NB4 (cell line): ENCODE measurements at regions not wholly inside any gene's neighbourhood (a gene's known extent, or its start where the extent isn't known, plus 50 kb on each side); places are given as distances from the start of the nearest gene placed in this dataset.

Experiments
- CTCF ChIP-seq: IDR thresholded peaks from one replicate; pipeline ENCODE4 v1.5.1; 2012; ENCODE audit warnings: low read depth, low read length
- MAX ChIP-seq: IDR thresholded peaks from 2 replicates; pipeline ENCODE4 v1.6.1; 2011; ENCODE audit warnings: low read depth, low read length
- POLR2A ChIP-seq: IDR thresholded peaks from 2 replicates; pipeline ENCODE4 v1.6.1; 2011; ENCODE audit warnings: mild to moderate bottlenecking; ENCODE audit not compliant: insufficient read length; ENCODE audit errors: extremely low read depth

- TF ChIP-seq CTCF (no peak), POLR2A (no peak), MAX (no peak)
These were observed 104.5 kb downstream of the RAB11FIP2 start for GRCh38 chr10:117942226-117942625.
